Body of pancreas (tissue), 4 donors: ENCODE measurements at regions not wholly inside any gene's neighbourhood (a gene's known extent, or its start where the extent isn't known, plus 50 kb on each side); places are given as distances from the start of the nearest gene placed in this dataset.

Experiments
- ATAC-seq: fragments of 150-250 bp; one replicate; pipeline ENCODE4 v1.9.1; 2016
- DNase-seq, 4 donors: peaks; one replicate each; pipeline ENCODE4 v3.0.0-alpha.2; 2019
- H3K27ac ChIP-seq, 4 donors: fragments of 200-600 bp; sonication (generic); 1 replicate in 3 of 4; 2 replicates in 1 of 4; pipeline versions ENCODE4 v1.5.1 to v1.6.1; 2016 to 2019; ENCODE audit warnings: mild to moderate bottlenecking in 1 of 4, mixed read lengths in 1 of 4, moderate library complexity in 1 of 4
- H3K27me3 ChIP-seq, 2 donors: fragments of 200-600 bp; sonication (generic); one replicate each; pipeline ENCODE4 v1.6.0; 2016; ENCODE audit warnings: mild to moderate bottlenecking in 1 of 2
- H3K36me3 ChIP-seq, 2 donors: fragments of 200-600 bp; sonication (generic); replicated peaks in 1 of 2; 2 replicates each; pipeline ENCODE4 v1.5.1; 2016; ENCODE audit warnings: low read depth in 2 of 2; ENCODE audit not compliant: insufficient read depth in 1 of 2
- H3K4me1 ChIP-seq: fragments of 200-600 bp; sonication (generic); one replicate; pipeline ENCODE4 v1.6.0; 2016
- H3K4me3 ChIP-seq, 2 donors: fragments of 200-600 bp; sonication (generic); 1 replicate in 1 of 2; 2 replicates in 1 of 2; pipeline ENCODE4 v1.5.1; 2016 to 2019
- H3K9me3 ChIP-seq, 3 donors: fragments of 200-600 bp; sonication (generic); 1 replicate in 2 of 3; 2 replicates in 1 of 3; pipeline ENCODE4 v1.5.1; 2016
- CTCF ChIP-seq, 7 experiments: fragments of 450-650 bp in 4 of 7; fragments of 200-600 bp in 3 of 7; sonication (generic) in 3 of 7; IDR thresholded peaks; one replicate each; pipeline ENCODE4 v1.5.1; 2016 to 2019; ENCODE audit warnings: antibody characterized with exemption in 7 of 7
- POLR2A ChIP-seq, 3 donors: fragments of 450-650 bp; IDR thresholded peaks; one replicate each; pipeline ENCODE4 v1.6.1; 2016; ENCODE audit warnings: antibody characterized with exemption in 3 of 3, mild to moderate bottlenecking in 2 of 3
- WGBS, 2 donors: methylation state at CpG; one replicate each; pipeline ENCODE4 v1.1.5; 2017; 5-methylcytosine and 5-hydroxymethylcytosine counted together
- intact Hi-C: fragments of 100-400 bp; cut with DNase I; formaldehyde crosslinking; loops from one replicate; pipeline ENCODE4 v1.15.1; 2023

GRCh38 chr16:26189536-26189935 lies 497.8 kb downstream of the HS3ST4 start:
- WGBS, 2 donors = 16 to 21% methylated on average over 6 of the region's 6 CpGs
- TF ChIP-seq POLR2A (IDR thresholded peaks at IDR 0.05) = no peak
- DNase-seq (no peak), ATAC-seq (no peak)
- no peak overlapping the region for H3K4me3 ChIP-seq
- H3K9me3 ChIP-seq = no peaks in the 10 kb centered on the region
- intact Hi-C loops = no loop called here
- H3K27ac ChIP-seq = no peak overlapping the region
- H3K36me3 ChIP-seq = no peaks in the 10 kb centered on the region
- H3K27me3 ChIP-seq = no peaks in the 10 kb centered on the region
- no peaks in the 10 kb centered on the region for H3K4me1 ChIP-seq

GRCh38 chr16:26194526-26194925 lies 502.8 kb downstream of the HS3ST4 start:
- WGBS, 2 donors = 77 to 85% methylated on average over 3 of the region's 3 CpGs
- Histone ChIP-seq H3K4me1 (no peaks in the 10 kb centered on the region), H3K36me3 (no peaks in the 10 kb centered on the region), H3K27me3 (no peaks in the 10 kb centered on the region), H3K4me3 (no peak overlapping the region), H3K27ac (no peak overlapping the region), H3K9me3 (no peaks in the 10 kb centered on the region)
- intact Hi-C loops = no loop called here
- ATAC-seq (no peak), DNase-seq (no peak)
- TF ChIP-seq POLR2A (IDR thresholded peaks at IDR 0.05) (no peak), CTCF (IDR thresholded peaks at IDR 0.05) (no peak)

- ATAC-seq (no peak), DNase-seq (no peak)
- no peaks in the 10 kb centered on the region for H3K4me1 ChIP-seq
- no peak overlapping the region for H3K27ac ChIP-seq
- no peaks in the 10 kb centered on the region for H3K36me3 ChIP-seq
- WGBS, 2 donors = 68 to 76% methylated on average over 3 of the region's 3 CpGs
- no peaks in the 10 kb centered on the region for H3K9me3 ChIP-seq
- TF ChIP-seq CTCF (IDR thresholded peaks at IDR 0.05) (no peak), POLR2A (IDR thresholded peaks at IDR 0.05) (no peak)
- no peaks in the 10 kb centered on the region for H3K27me3 ChIP-seq
- H3K4me3 ChIP-seq = no peak overlapping the region
- intact Hi-C loops = no loop called here
Measured at GRCh38 chr16:26195225-26195624, 503.5 kb downstream of the HS3ST4 start.

GRCh38 chr16:26196310-26196709 lies 504.6 kb downstream of the HS3ST4 start:
- Histone ChIP-seq H3K27ac (no peak overlapping the region), H3K36me3 (no peaks in the 10 kb centered on the region), H3K27me3 (peaks cover 0 to 2% of the 10 kb centered on the region in 2 donors), H3K9me3 (no peaks in the 10 kb centered on the region), H3K4me3 (no peak overlapping the region), H3K4me1 (no peaks in the 10 kb centered on the region)
- 37 to 68% methylated on average over 3 of the region's 3 CpGs for WGBS, 2 donors
- TF ChIP-seq POLR2A (IDR thresholded peaks at IDR 0.05) (no peak), CTCF (IDR thresholded peaks at IDR 0.05) (no peak)
- intact Hi-C loops = no loop called here
- DNase-seq (no peak), ATAC-seq (no peak)

GRCh38 chr16:26196802-26197201 lies 505.0 kb downstream of the HS3ST4 start:
- intact Hi-C loops = no loop called here
- Histone ChIP-seq H3K27ac (no peak overlapping the region), H3K36me3 (no peaks in the 10 kb centered on the region), H3K4me3 (no peak overlapping the region), H3K27me3 (peaks cover 0 to 4% of the 10 kb centered on the region in 2 donors), H3K9me3 (no peaks in the 10 kb centered on the region), H3K4me1 (no peaks in the 10 kb centered on the region)
- WGBS, 2 donors = 25 to 36% methylated on average over 2 of the region's 2 CpGs
- DNase-seq = no peak
- no peak for ATAC-seq
- no peak for TF ChIP-seq POLR2A (IDR thresholded peaks at IDR 0.05)
- TF ChIP-seq CTCF (IDR thresholded peaks at IDR 0.05) = no peak
